Transverse colon (tissue), 4 donors: ENCODE measurements at regions not wholly inside any gene's neighbourhood (a gene's known extent, or its start where the extent isn't known, plus 50 kb on each side); places are given as distances from the start of the nearest gene placed in this dataset.

Experiments used
- DNase-seq: peaks from one replicate; pipeline ENCODE4 v3.0.0-alpha.2; 2019
- H3K27ac ChIP-seq, 4 donors: fragments of 200-600 bp; sonication (generic); 2 replicates each; pipeline ENCODE4 v1.5.1; 2016 to 2018; ENCODE audit warnings: inconsistent platforms in 4 of 4
- H3K27me3 ChIP-seq: fragments of 200-600 bp; sonication (generic); 2 replicates; pipeline ENCODE4 v1.5.1; 2017; ENCODE audit warnings: inconsistent platforms
- H3K36me3 ChIP-seq, 4 donors: fragments of 200-600 bp; sonication (generic); 2 replicates each; pipeline ENCODE4 v1.5.1; 2017 to 2019; ENCODE audit warnings: inconsistent platforms in 4 of 4
- H3K4me1 ChIP-seq, 4 donors: fragments of 200-600 bp; sonication (generic); 2 replicates each; pipeline ENCODE4 v1.5.1; 2017 to 2020; ENCODE audit warnings: inconsistent platforms in 4 of 4
- H3K4me3 ChIP-seq, 4 donors: fragments of 200-600 bp; sonication (generic); 1 replicate in 1 of 4; 2 replicates in 3 of 4; pipeline versions ENCODE4 v1.5.1 to v1.6.1; 2017 to 2019; ENCODE audit warnings: inconsistent platforms in 4 of 4
- H3K9me3 ChIP-seq, 2 donors: fragments of 200-600 bp; sonication (generic); 2 replicates each; pipeline ENCODE4 v1.5.1; 2017 to 2019; ENCODE audit warnings: inconsistent platforms in 2 of 2
- CTCF ChIP-seq, 5 experiments: fragments of 200-600 bp in 3 of 5; fragments of 450-650 bp in 2 of 5; sonication (generic) in 3 of 5; IDR thresholded peaks; 1 replicate in 2 of 5; 2 replicates in 3 of 5; pipeline ENCODE4 v1.5.1; 2016 to 2017; ENCODE audit warnings: antibody characterized with exemption in 5 of 5, inconsistent platforms in 3 of 5, mild to moderate bottlenecking in 2 of 5, moderate library complexity in 1 of 5
- EP300 ChIP-seq: sonication (generic); formaldehyde crosslinking; IDR thresholded peaks from one replicate; pipeline ENCODE4 v1.6.1; 2017; ENCODE audit warnings: antibody characterized with exemption, low read depth
- POLR2A ChIP-seq: fragments of 450-650 bp; IDR thresholded peaks from one replicate; pipeline ENCODE4 v1.6.1; 2016; ENCODE audit warnings: antibody characterized with exemption, mild to moderate bottlenecking, moderate library complexity
- POLR2AphosphoS5 ChIP-seq, 3 donors: sonication (generic); formaldehyde crosslinking; IDR thresholded peaks; one replicate each; pipeline ENCODE4 v1.6.1; 2016; ENCODE audit warnings: antibody characterized with exemption in 3 of 3
- WGBS, 2 donors: methylation state at CpG; one replicate each; pipeline ENCODE4 v1.1.5; 2018; ENCODE audit warnings: low coverage in 1 of 2; 5-methylcytosine and 5-hydroxymethylcytosine counted together
- in situ Hi-C, 4 donors: fragments of 200-750 bp; cut with MboI; loops; one replicate each; pipeline versions ENCODE4 v1.15.0 to v1.15.1; 2017; ENCODE audit warnings: low sequenced_read_pairs in 3 of 4, low pct_ligation_motif_present in 1 of 4, low pct_unique_long_range_greater_than_20kb in 1 of 4
- intact Hi-C: fragments of 100-400 bp; cut with DNase I; formaldehyde crosslinking; loops from one replicate; pipeline ENCODE4 v1.15.1; 2023; ENCODE audit warnings: low total_unique reads

- Histone ChIP-seq H3K9me3 (no peaks in the 10 kb centered on the region), H3K36me3 (no peaks in the 10 kb centered on the region), H3K4me1 (no peaks in the 10 kb centered on the region), H3K27me3 (no peaks in the 10 kb centered on the region), H3K4me3 (no peak overlapping the region), H3K27ac (no peak overlapping the region)
- in situ Hi-C loops (loop anchor here in 2 of 4 donors (25.0 kb wide), 1 partner anchor 421 kb away; the partner anchor contains the start of genes CCDC148 (in 2 of the 2) and PKP4 (in 2 of the 2)), intact Hi-C loops (no loop called here)
- DNase-seq, result no peak
- WGBS, 2 donors, result 91 to 94% methylated on average over 2 of the region's 2 CpGs
- no peak for TF ChIP-seq CTCF (IDR thresholded peaks at IDR 0.05)
- TF ChIP-seq POLR2A, result no peak
- TF ChIP-seq EP300, result no peak
- TF ChIP-seq POLR2AphosphoS5 (IDR thresholded peaks at IDR 0.05), result no peak
Measured at GRCh38 chr2:158041400-158041799, 60.3 kb upstream of the UPP2 start.

GRCh38 chr2:158038901-158039300 is 62.8 kb upstream of the UPP2 start:
- in situ Hi-C loops, result loop anchor here in 2 of 4 donors (25.0 kb wide), 1 partner anchor 423 kb away; the partner anchor contains the start of genes CCDC148 (in 2 of the 2) and PKP4 (in 2 of the 2)
- H3K27me3 ChIP-seq, result no peaks in the 10 kb centered on the region
- no peak for DNase-seq
- intact Hi-C loops, result loop anchor here (5.0 kb wide), 1 partner anchor 713 kb away; no protein-coding TSS in a partner anchor
- no peak for TF ChIP-seq POLR2AphosphoS5 (IDR thresholded peaks at IDR 0.05)
- TF ChIP-seq EP300, result no peak
- no peak for TF ChIP-seq CTCF (IDR thresholded peaks at IDR 0.05)
- no peak for TF ChIP-seq POLR2A
- no peak overlapping the region for H3K4me3 ChIP-seq
- 86 to 100% methylated on average over 2 to 5 of the region's 5 CpGs for WGBS, 2 donors
- H3K9me3 ChIP-seq, result no peaks in the 10 kb centered on the region
- no peaks in the 10 kb centered on the region for H3K4me1 ChIP-seq
- H3K27ac ChIP-seq, result no peak overlapping the region
- H3K36me3 ChIP-seq, result no peaks in the 10 kb centered on the region

GRCh38 chr2:158034198-158034866 is 67.3 kb upstream of the UPP2 start:
- intact Hi-C loops (no loop called here), in situ Hi-C loops (loop anchor here in 2 of 4 donors (5.0 to 25.0 kb wide), 2 partner anchors 428 to 723 kb away; partner anchors contain the start of genes CCDC148 (in 2 of the 2) and PKP4 (in 2 of the 2))
- 36 to 40% methylated on average over 3 to 7 of the region's 7 CpGs for WGBS, 2 donors
- H3K36me3 ChIP-seq, result no peaks in the 10 kb centered on the region
- H3K4me1 ChIP-seq, result no peaks in the 10 kb centered on the region
- no peaks in the 10 kb centered on the region for H3K9me3 ChIP-seq
- H3K27ac ChIP-seq, result no peak overlapping the region
- peak; percentile 54 for DNase-seq
- H3K4me3 ChIP-seq, result no peak overlapping the region
- H3K27me3 ChIP-seq, result no peaks in the 10 kb centered on the region
- TF ChIP-seq CTCF (IDR thresholded peaks at IDR 0.05) (peak; percentile 32 to 62 (median 51)), POLR2A (no peak), EP300 (no peak), POLR2AphosphoS5 (IDR thresholded peaks at IDR 0.05) (no peak)

GRCh38 chr2:158031371-158031770 is 70.3 kb upstream of the UPP2 start:
- Histone ChIP-seq H3K27ac (no peak overlapping the region), H3K4me3 (no peak overlapping the region), H3K27me3 (no peaks in the 10 kb centered on the region), H3K9me3 (no peaks in the 10 kb centered on the region), H3K36me3 (no peaks in the 10 kb centered on the region), H3K4me1 (no peaks in the 10 kb centered on the region)
- 83% methylated on average over 4 of the region's 4 CpGs; no CpG with 5 or more reads in 1 of the 2 donors for WGBS, 2 donors
- DNase-seq, result no peak
- TF ChIP-seq CTCF (IDR thresholded peaks at IDR 0.05), result no peak
- no peak for TF ChIP-seq POLR2AphosphoS5 (IDR thresholded peaks at IDR 0.05)
- no peak for TF ChIP-seq EP300
- no peak for TF ChIP-seq POLR2A
- intact Hi-C loops (no loop called here), in situ Hi-C loops (loop anchor here in 2 of 4 donors (5.0 to 25.0 kb wide), 2 partner anchors 431 to 726 kb away; partner anchors contain the start of genes CCDC148 (in 2 of the 2) and PKP4 (in 2 of the 2))
